ENCODE measurements at regions not wholly inside any gene's neighbourhood (a gene's known extent, or its start where the extent isn't known, plus 50 kb on each side); places are given as distances from the start of the nearest gene placed in this dataset.
"Not testable (repeated sequence)": the region's sequence is repeated elsewhere in the genome, so short reads cannot be mapped to it uniquely, and the experiment has no call there.

DNA sequence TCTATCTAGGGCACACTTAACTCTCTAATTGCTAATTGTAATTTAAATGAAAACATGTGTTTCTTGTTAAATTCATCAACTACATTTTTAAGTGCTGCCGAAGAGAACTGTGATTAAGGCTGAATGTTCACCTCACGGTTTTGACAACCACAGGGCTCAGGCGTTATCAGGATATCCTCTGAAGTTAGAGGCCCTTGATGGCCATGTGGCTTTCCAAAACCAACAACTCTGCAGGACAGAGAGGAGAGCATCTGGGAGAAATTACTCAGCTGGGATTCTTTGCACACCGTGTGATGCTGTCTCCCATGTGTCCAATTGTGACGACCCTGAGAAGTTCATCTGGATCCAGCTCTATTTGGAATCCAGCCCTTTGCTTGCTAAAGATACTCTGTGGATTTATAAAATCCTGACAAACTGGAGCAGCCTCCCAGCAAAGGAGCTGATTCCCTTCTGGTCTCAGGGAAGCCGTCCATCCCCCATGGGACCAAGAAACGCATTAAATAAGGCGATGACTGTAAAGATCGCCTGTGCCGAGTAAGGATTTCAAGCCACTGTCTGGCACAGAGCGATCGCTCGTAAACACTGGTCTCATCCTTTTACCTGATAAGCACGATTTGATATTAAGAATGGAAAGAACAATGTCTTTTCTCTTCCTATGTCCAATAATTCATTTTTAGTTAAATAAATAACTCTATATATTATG, 401.1 kb downstream of the CD83 start:
- H3K27ac ChIP-seq (ENCODE audit: low read length): no peak overlapping the region
- H3K4me1 ChIP-seq (ENCODE audit: control insufficient read depth, low read depth, low read length): peaks cover 5% of the 10 kb centered on the region
- no peaks in the 10 kb centered on the region for H3K27me3 ChIP-seq (ENCODE audit: control insufficient read depth, insufficient read depth, low read length)
- H3K36me3 ChIP-seq (ENCODE audit: control insufficient read depth, low read depth, low read length): no peaks in the 10 kb centered on the region
- no peak overlapping the region for H3K9ac ChIP-seq (ENCODE audit: low read length)
- no peaks in the 10 kb centered on the region for H3K9me3 ChIP-seq (ENCODE audit: control insufficient read depth, low read depth, low read length)
- no peak overlapping the region for H3K4me3 ChIP-seq (ENCODE audit: low read length)

DNA sequence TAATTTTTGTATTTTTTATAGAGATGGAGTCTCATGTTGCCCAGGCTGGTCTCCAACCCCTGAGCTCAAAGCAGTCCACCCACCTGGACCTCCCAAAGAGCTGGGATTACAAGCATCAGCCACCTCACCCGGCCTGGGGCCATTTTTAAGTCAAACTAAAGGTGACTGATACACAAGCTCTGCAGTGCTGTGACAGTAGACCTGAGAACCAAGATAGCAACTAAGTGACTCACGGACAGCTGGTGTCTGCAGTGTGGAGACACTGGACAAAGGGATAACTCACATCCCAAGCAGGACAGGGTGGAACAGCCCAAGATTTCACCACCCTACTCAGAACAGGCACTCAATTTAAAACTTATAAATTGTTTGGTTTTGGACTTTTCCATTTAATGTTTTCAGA, 402.5 kb downstream of the CD83 start:
- Histone ChIP-seq H3K4me1 (ENCODE audit: control insufficient read depth, low read depth, low read length) (no peaks in the 10 kb centered on the region), H3K9me3 (ENCODE audit: control insufficient read depth, low read depth, low read length) (no peaks in the 10 kb centered on the region), H3K27ac (ENCODE audit: low read length) (no peak overlapping the region), H3K4me3 (ENCODE audit: low read length) (no peak overlapping the region), H3K27me3 (ENCODE audit: control insufficient read depth, insufficient read depth, low read length) (no peaks in the 10 kb centered on the region), H3K9ac (ENCODE audit: low read length) (no peak overlapping the region), H3K36me3 (ENCODE audit: control insufficient read depth, low read depth, low read length) (no peaks in the 10 kb centered on the region)

GRCh38 chr6:14520536-14520935, 403.0 kb downstream of the CD83 start:
- Histone ChIP-seq H3K36me3 (ENCODE audit: control insufficient read depth, low read depth, low read length) (no peaks in the 10 kb centered on the region), H3K9me3 (ENCODE audit: control insufficient read depth, low read depth, low read length) (no peaks in the 10 kb centered on the region), H3K4me3 (ENCODE audit: low read length) (no peak overlapping the region), H3K27ac (ENCODE audit: low read length) (no peak overlapping the region), H3K9ac (ENCODE audit: low read length) (no peak overlapping the region), H3K4me1 (ENCODE audit: control insufficient read depth, low read depth, low read length) (no peaks in the 10 kb centered on the region), H3K27me3 (ENCODE audit: control insufficient read depth, insufficient read depth, low read length) (no peaks in the 10 kb centered on the region)

GRCh38 chr6:14521141-14521540, 403.6 kb downstream of the CD83 start:
- H3K27me3 ChIP-seq (ENCODE audit: control insufficient read depth, insufficient read depth, low read length): no peaks in the 10 kb centered on the region
- H3K9ac ChIP-seq (ENCODE audit: low read length): no peak overlapping the region
- H3K36me3 ChIP-seq (ENCODE audit: control insufficient read depth, low read depth, low read length): no peaks in the 10 kb centered on the region
- no peak overlapping the region for H3K4me3 ChIP-seq (ENCODE audit: low read length)
- H3K9me3 ChIP-seq (ENCODE audit: control insufficient read depth, low read depth, low read length): no peaks in the 10 kb centered on the region
- H3K27ac ChIP-seq (ENCODE audit: low read length): no peak overlapping the region
- H3K4me1 ChIP-seq (ENCODE audit: control insufficient read depth, low read depth, low read length): no peaks in the 10 kb centered on the region

- H3K9me3 ChIP-seq (ENCODE audit: control insufficient read depth, low read depth, low read length); H3K27me3 ChIP-seq (ENCODE audit: control insufficient read depth, insufficient read depth, low read length); H3K36me3 ChIP-seq (ENCODE audit: control insufficient read depth, low read depth, low read length); H3K27ac ChIP-seq (ENCODE audit: low read length); H3K9ac ChIP-seq (ENCODE audit: low read length); H3K4me1 ChIP-seq (ENCODE audit: control insufficient read depth, low read depth, low read length); H3K4me3 ChIP-seq (ENCODE audit: low read length): not testable (repeated sequence)
Observed at GRCh38 chr6:14521861-14522260, 404.3 kb downstream of the CD83 start.

DNA sequence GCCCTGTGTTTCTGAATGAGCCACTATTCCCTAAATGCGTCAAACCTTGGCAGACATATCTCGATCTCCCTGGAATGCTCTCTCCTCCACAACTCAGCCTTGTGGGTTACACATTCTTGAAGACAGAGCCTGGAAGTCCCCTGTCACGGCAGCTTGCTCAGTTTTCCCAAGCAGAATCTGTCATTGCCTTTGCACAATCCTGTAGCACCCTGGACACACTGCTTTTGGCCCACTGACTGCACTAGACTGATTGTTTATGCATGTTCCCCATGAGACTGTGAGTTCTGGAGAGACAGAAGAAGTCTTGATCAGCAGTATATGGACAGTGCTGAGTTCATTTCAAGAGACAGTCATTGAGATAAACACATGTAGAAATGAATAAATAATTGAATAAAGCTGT, 406.7 kb downstream of the CD83 start:
- H3K27me3 ChIP-seq (ENCODE audit: control insufficient read depth, insufficient read depth, low read length): no peaks in the 10 kb centered on the region
- no peak overlapping the region for H3K27ac ChIP-seq (ENCODE audit: low read length)
- H3K4me1 ChIP-seq (ENCODE audit: control insufficient read depth, low read depth, low read length): no peaks in the 10 kb centered on the region
- no peaks in the 10 kb centered on the region for H3K36me3 ChIP-seq (ENCODE audit: control insufficient read depth, low read depth, low read length)
- no peaks in the 10 kb centered on the region for H3K9me3 ChIP-seq (ENCODE audit: control insufficient read depth, low read depth, low read length)
- no peak overlapping the region for H3K9ac ChIP-seq (ENCODE audit: low read length)
- H3K4me3 ChIP-seq (ENCODE audit: low read length): no peak overlapping the region

GRCh38 chr6:14530385-14530784, 412.8 kb downstream of the CD83 start:
- H3K27ac ChIP-seq (ENCODE audit: low read length): no peak overlapping the region
- H3K9ac ChIP-seq (ENCODE audit: low read length): no peak overlapping the region
- H3K4me1 ChIP-seq (ENCODE audit: control insufficient read depth, low read depth, low read length): no peaks in the 10 kb centered on the region
- no peak overlapping the region for H3K4me3 ChIP-seq (ENCODE audit: low read length)
- H3K36me3 ChIP-seq (ENCODE audit: control insufficient read depth, low read depth, low read length): no peaks in the 10 kb centered on the region
- no peaks in the 10 kb centered on the region for H3K9me3 ChIP-seq (ENCODE audit: control insufficient read depth, low read depth, low read length)
- H3K27me3 ChIP-seq (ENCODE audit: control insufficient read depth, insufficient read depth, low read length): no peaks in the 10 kb centered on the region

- Histone ChIP-seq H3K9me3 (ENCODE audit: control insufficient read depth, low read depth, low read length) (no peaks in the 10 kb centered on the region), H3K27me3 (ENCODE audit: control insufficient read depth, insufficient read depth, low read length) (no peaks in the 10 kb centered on the region), H3K36me3 (ENCODE audit: control insufficient read depth, low read depth, low read length) (no peaks in the 10 kb centered on the region), H3K27ac (ENCODE audit: low read length) (no peak overlapping the region), H3K4me1 (ENCODE audit: control insufficient read depth, low read depth, low read length) (no peaks in the 10 kb centered on the region), H3K9ac (ENCODE audit: low read length) (no peak overlapping the region), H3K4me3 (ENCODE audit: low read length) (no peak overlapping the region)
Observed at GRCh38 chr6:14533446-14533845, 415.9 kb downstream of the CD83 start.

- no peak overlapping the region for H3K4me3 ChIP-seq (ENCODE audit: low read length)
- H3K9me3 ChIP-seq (ENCODE audit: control insufficient read depth, low read depth, low read length): no peaks in the 10 kb centered on the region
- peaks cover 14% of the 10 kb centered on the region for H3K4me1 ChIP-seq (ENCODE audit: control insufficient read depth, low read depth, low read length)
- no peaks in the 10 kb centered on the region for H3K27me3 ChIP-seq (ENCODE audit: control insufficient read depth, insufficient read depth, low read length)
- no peak overlapping the region for H3K27ac ChIP-seq (ENCODE audit: low read length)
- H3K36me3 ChIP-seq (ENCODE audit: control insufficient read depth, low read depth, low read length): no peaks in the 10 kb centered on the region
- no peak overlapping the region for H3K9ac ChIP-seq (ENCODE audit: low read length)
Observed at GRCh38 chr6:14537030-14537429, 419.5 kb downstream of the CD83 start.

- Histone ChIP-seq H3K9me3 (ENCODE audit: control insufficient read depth, low read depth, low read length) (no peaks in the 10 kb centered on the region), H3K27me3 (ENCODE audit: control insufficient read depth, insufficient read depth, low read length) (no peaks in the 10 kb centered on the region), H3K27ac (ENCODE audit: low read length) (no peak overlapping the region)
Observed at GRCh38 chr6:14540276-14540675, 422.7 kb downstream of the CD83 start.

GRCh38 chr6:14540810-14541540, 423.4 kb downstream of the CD83 start:
- H3K27me3 ChIP-seq (ENCODE audit: control insufficient read depth, insufficient read depth, low read length): no peaks in the 10 kb centered on the region
- H3K36me3 ChIP-seq (ENCODE audit: control insufficient read depth, low read depth, low read length): no peaks in the 10 kb centered on the region
- no peak overlapping the region for H3K9ac ChIP-seq (ENCODE audit: low read length)
- H3K9me3 ChIP-seq (ENCODE audit: control insufficient read depth, low read depth, low read length): no peaks in the 10 kb centered on the region
- H3K4me3 ChIP-seq (ENCODE audit: low read length): no peak overlapping the region
- peaks cover 14% of the 10 kb centered on the region for H3K4me1 ChIP-seq (ENCODE audit: control insufficient read depth, low read depth, low read length)
- H3K27ac ChIP-seq (ENCODE audit: low read length): no peak overlapping the region

More at GRCh38 chr6:14540276-14540675, 422.7 kb downstream of the CD83 start:
- Histone ChIP-seq H3K4me3 (ENCODE audit: low read length) (no peak overlapping the region), H3K9ac (ENCODE audit: low read length) (no peak overlapping the region), H3K36me3 (ENCODE audit: control insufficient read depth, low read depth, low read length) (no peaks in the 10 kb centered on the region), H3K4me1 (ENCODE audit: control insufficient read depth, low read depth, low read length) (peaks cover 14% of the 10 kb centered on the region)

Data from iPS-18a (cell line).